Memory B cell (primary cell): ENCODE measurements at regions not wholly inside any gene's neighbourhood (a gene's known extent, or its start where the extent isn't known, plus 50 kb on each side); places are given as distances from the start of the nearest gene placed in this dataset.

Experiments
- ATAC-seq: fragments of 150-1000 bp; cut with Tn5 transposase; 2 replicates; pipeline ENCODE4 v1.10.0; 2021; ENCODE audit warnings: low read depth, mild to moderate bottlenecking, moderate library complexity
- DNase-seq, 2 donors: peaks; one replicate each; pipeline ENCODE4 v3.0.0; 2022; ENCODE audit warnings: low spot score in 2 of 2
- H3K27ac Mint-ChIP-seq: one replicate; pipeline ENCODE4 v1.8.0; 2022; ENCODE audit warnings: mild to moderate bottlenecking, moderate library complexity, mixed read lengths
- H3K27me3 Mint-ChIP-seq: one replicate; pipeline ENCODE4 v1.8.0; 2022; ENCODE audit warnings: mixed read lengths
- H3K36me3 Mint-ChIP-seq: one replicate; pipeline ENCODE4 v1.8.0; 2022; ENCODE audit warnings: mild to moderate bottlenecking, mixed read lengths
- H3K4me1 Mint-ChIP-seq: one replicate; pipeline ENCODE4 v1.8.0; 2022; ENCODE audit warnings: mixed read lengths
- H3K4me3 Mint-ChIP-seq: one replicate; pipeline ENCODE4 v1.8.0; 2022; ENCODE audit warnings: mild to moderate bottlenecking, moderate library complexity, mixed read lengths
- H3K9me3 Mint-ChIP-seq: one replicate; pipeline ENCODE4 v1.8.0; 2022; ENCODE audit warnings: mixed read lengths

GRCh38 chr6:140046016-140046632 is 671.7 kb upstream of the CITED2 start:
- DNase-seq (no peak), ATAC-seq (no peak)
- H3K27me3 Mint-ChIP-seq, result no peaks in the 10 kb centered on the region
- H3K27ac Mint-ChIP-seq, result no peak overlapping the region
- H3K4me1 Mint-ChIP-seq, result no peaks in the 10 kb centered on the region
- H3K36me3 Mint-ChIP-seq, result no peaks in the 10 kb centered on the region
- H3K4me3 Mint-ChIP-seq, result no peak overlapping the region
- H3K9me3 Mint-ChIP-seq, result no peaks in the 10 kb centered on the region

GRCh38 chr6:140045116-140045515 is 670.7 kb upstream of the CITED2 start:
- H3K9me3 Mint-ChIP-seq, result no peaks in the 10 kb centered on the region

DNA sequence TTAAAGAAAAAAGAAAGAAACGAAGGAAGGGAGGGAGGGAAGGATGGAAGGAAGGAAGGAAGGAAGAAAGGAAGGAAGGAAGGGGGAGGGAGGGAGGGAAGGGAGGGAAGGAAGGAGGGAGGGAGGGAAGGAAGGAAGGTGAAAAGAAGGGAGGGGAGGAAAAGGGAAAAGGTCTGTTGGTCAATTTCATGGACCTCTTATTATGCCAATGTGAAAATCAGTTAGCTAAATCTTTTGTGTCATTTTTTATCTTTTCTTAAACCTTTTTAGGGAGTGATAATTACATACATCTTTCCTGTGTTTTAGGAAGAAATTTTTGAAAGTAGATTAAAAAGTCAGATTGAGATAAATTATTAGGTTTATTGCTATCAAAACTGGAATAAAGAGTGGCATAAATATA is 670.2 kb upstream of the CITED2 start:
- DNase-seq (no peak), ATAC-seq (no peak)
- Mint-ChIP-seq H3K4me3 (no peak overlapping the region), H3K9me3 (no peaks in the 10 kb centered on the region), H3K4me1 (no peaks in the 10 kb centered on the region), H3K27ac (no peak overlapping the region), H3K27me3 (no peaks in the 10 kb centered on the region), H3K36me3 (no peaks in the 10 kb centered on the region)

More at GRCh38 chr6:140045116-140045515, 670.7 kb upstream of the CITED2 start:
- H3K27me3 Mint-ChIP-seq, result no peaks in the 10 kb centered on the region
- H3K4me1 Mint-ChIP-seq, result no peaks in the 10 kb centered on the region
- H3K27ac Mint-ChIP-seq, result no peak overlapping the region
- no peak overlapping the region for H3K4me3 Mint-ChIP-seq
- ATAC-seq (no peak), DNase-seq (no peak)
- no peaks in the 10 kb centered on the region for H3K36me3 Mint-ChIP-seq

GRCh38 chr6:140043762-140044378 is 669.4 kb upstream of the CITED2 start:
- Mint-ChIP-seq H3K36me3 (no peaks in the 10 kb centered on the region), H3K4me3 (no peak overlapping the region), H3K27ac (no peak overlapping the region), H3K4me1 (no peaks in the 10 kb centered on the region), H3K9me3 (no peaks in the 10 kb centered on the region), H3K27me3 (no peaks in the 10 kb centered on the region)
- DNase-seq, result no peak
- no peak for ATAC-seq

GRCh38 chr6:140043357-140043756 is 668.9 kb upstream of the CITED2 start:
- ATAC-seq, result no peak
- no peaks in the 10 kb centered on the region for H3K27me3 Mint-ChIP-seq
- H3K36me3 Mint-ChIP-seq, result no peaks in the 10 kb centered on the region
- no peak for DNase-seq
- no peak overlapping the region for H3K27ac Mint-ChIP-seq
- no peaks in the 10 kb centered on the region for H3K4me1 Mint-ChIP-seq
- H3K9me3 Mint-ChIP-seq, result no peaks in the 10 kb centered on the region
- no peak overlapping the region for H3K4me3 Mint-ChIP-seq

- Mint-ChIP-seq H3K36me3 (no peaks in the 10 kb centered on the region), H3K4me1 (no peaks in the 10 kb centered on the region), H3K27me3 (peaks cover 2% of the 10 kb centered on the region), H3K9me3 (no peaks in the 10 kb centered on the region), H3K27ac (no peak overlapping the region), H3K4me3 (no peak overlapping the region)
- ATAC-seq, result no peak
- DNase-seq, result no peak
Observed at GRCh38 chr6:140041571-140042332, 667.3 kb upstream of the CITED2 start.

GRCh38 chr6:140041056-140041455 is 666.6 kb upstream of the CITED2 start:
- H3K36me3 Mint-ChIP-seq, result no peaks in the 10 kb centered on the region
- H3K9me3 Mint-ChIP-seq, result no peaks in the 10 kb centered on the region
- peaks cover 2% of the 10 kb centered on the region for H3K27me3 Mint-ChIP-seq
- no peaks in the 10 kb centered on the region for H3K4me1 Mint-ChIP-seq
- no peak overlapping the region for H3K4me3 Mint-ChIP-seq
- no peak for ATAC-seq
- DNase-seq, result no peak
- no peak overlapping the region for H3K27ac Mint-ChIP-seq

- Mint-ChIP-seq H3K4me1 (no peaks in the 10 kb centered on the region), H3K9me3 (no peaks in the 10 kb centered on the region), H3K36me3 (no peaks in the 10 kb centered on the region), H3K4me3 (no peak overlapping the region), H3K27me3 (peaks cover 4% of the 10 kb centered on the region), H3K27ac (no peak overlapping the region)
- DNase-seq (no peak), ATAC-seq (no peak)
Observed at GRCh38 chr6:140040396-140040795, 665.9 kb upstream of the CITED2 start.

- H3K36me3 Mint-ChIP-seq, result no peaks in the 10 kb centered on the region
- H3K4me1 Mint-ChIP-seq, result no peaks in the 10 kb centered on the region
- H3K27ac Mint-ChIP-seq, result no peak overlapping the region
- no peak for ATAC-seq
- peaks cover 4% of the 10 kb centered on the region for H3K27me3 Mint-ChIP-seq
- H3K4me3 Mint-ChIP-seq, result no peak overlapping the region
- DNase-seq, result no peak
- H3K9me3 Mint-ChIP-seq, result no peaks in the 10 kb centered on the region
Observed at GRCh38 chr6:140039364-140039763, 664.9 kb upstream of the CITED2 start.

DNA sequence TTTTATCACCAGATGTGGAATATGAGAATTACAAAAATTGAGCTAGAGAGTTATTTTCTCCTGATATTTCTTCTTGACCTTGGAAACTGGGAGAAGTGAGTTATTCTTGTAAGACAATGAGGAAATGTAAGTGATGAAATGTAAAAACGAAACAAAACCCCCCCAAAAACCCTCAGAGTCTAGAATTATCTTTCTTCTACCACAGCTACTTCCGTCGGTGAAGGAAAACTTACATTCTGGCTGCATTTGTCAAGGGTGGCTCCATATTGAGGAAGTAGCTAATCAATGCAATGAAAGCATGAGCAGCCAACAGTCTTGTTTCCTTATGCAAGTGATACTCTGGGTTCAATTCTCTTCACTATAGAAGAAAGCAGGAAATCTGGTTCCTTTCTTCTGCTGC is 661.7 kb upstream of the CITED2 start:
- DNase-seq (no peak), ATAC-seq (no peak)
- H3K4me1 Mint-ChIP-seq, result no peaks in the 10 kb centered on the region
- H3K9me3 Mint-ChIP-seq, result no peaks in the 10 kb centered on the region
- no peak overlapping the region for H3K27ac Mint-ChIP-seq
- no peaks in the 10 kb centered on the region for H3K36me3 Mint-ChIP-seq
- no peak overlapping the region for H3K4me3 Mint-ChIP-seq
- H3K27me3 Mint-ChIP-seq, result peaks cover 7% of the 10 kb centered on the region

DNA sequence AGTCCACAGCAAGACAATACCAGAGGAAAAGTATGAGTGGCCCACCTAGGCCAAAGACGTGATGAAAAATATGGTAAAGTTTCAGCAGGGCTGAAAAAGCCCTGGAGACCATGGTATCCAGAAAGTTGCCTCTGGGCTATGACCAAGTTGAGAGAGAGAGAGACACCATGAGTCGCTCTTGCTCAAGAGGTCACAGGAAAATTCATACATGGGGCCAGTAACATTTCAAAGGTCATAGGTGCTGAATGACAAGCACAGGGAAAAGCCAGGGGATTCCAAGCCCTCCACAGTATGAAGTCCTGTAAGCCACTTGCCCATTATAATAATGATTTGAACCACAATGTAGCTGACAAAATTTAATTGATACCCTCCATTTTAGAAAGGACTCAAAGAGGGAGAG is 657.7 kb upstream of the CITED2 start:
- no peak for ATAC-seq
- DNase-seq, result no peak
- Mint-ChIP-seq H3K27ac (no peak overlapping the region), H3K4me3 (no peak overlapping the region), H3K36me3 (peaks cover 2% of the 10 kb centered on the region), H3K4me1 (no peaks in the 10 kb centered on the region), H3K9me3 (peaks cover 4% of the 10 kb centered on the region), H3K27me3 (peaks cover 15% of the 10 kb centered on the region)

DNA sequence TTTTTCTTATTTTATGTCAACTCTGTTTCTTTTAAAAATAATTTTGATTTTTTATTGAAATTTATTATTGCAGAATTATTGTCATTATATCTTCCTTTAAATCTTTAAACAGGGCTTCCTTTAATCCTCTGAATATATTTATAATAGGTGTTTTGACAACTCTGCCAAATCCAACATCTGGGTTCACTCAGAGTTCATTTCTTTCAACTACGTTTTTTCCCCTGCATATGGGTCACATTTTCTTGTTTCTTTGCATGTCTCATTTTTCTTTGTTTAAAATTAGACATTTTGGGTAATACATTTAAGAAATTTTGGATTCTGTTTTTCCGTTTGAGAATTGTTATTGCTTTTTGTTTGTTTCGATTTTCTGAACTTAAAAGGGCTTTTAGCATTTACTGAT is 655.1 kb upstream of the CITED2 start:
- H3K4me1 Mint-ChIP-seq, result no peaks in the 10 kb centered on the region
- no peak overlapping the region for H3K4me3 Mint-ChIP-seq
- DNase-seq (no peak), ATAC-seq (no peak)
- peaks cover 5% of the 10 kb centered on the region for H3K9me3 Mint-ChIP-seq
- peaks cover 15% of the 10 kb centered on the region for H3K27me3 Mint-ChIP-seq
- H3K36me3 Mint-ChIP-seq, result peaks cover 2% of the 10 kb centered on the region
- H3K27ac Mint-ChIP-seq, result no peak overlapping the region

GRCh38 chr6:140027219-140027618 is 652.8 kb upstream of the CITED2 start:
- ATAC-seq (no peak), DNase-seq (no peak)
- Mint-ChIP-seq H3K9me3 (peaks cover 6% of the 10 kb centered on the region), H3K27ac (no peak overlapping the region), H3K4me3 (no peak overlapping the region), H3K4me1 (no peaks in the 10 kb centered on the region), H3K36me3 (peaks cover 2% of the 10 kb centered on the region), H3K27me3 (peaks cover 15% of the 10 kb centered on the region)

GRCh38 chr6:140026546-140026945 is 652.1 kb upstream of the CITED2 start:
- Mint-ChIP-seq H3K4me1 (no peaks in the 10 kb centered on the region), H3K27me3 (peaks cover 14% of the 10 kb centered on the region), H3K27ac (no peak overlapping the region), H3K36me3 (peaks cover 2% of the 10 kb centered on the region), H3K4me3 (no peak overlapping the region), H3K9me3 (peaks cover 6% of the 10 kb centered on the region)
- no peak for DNase-seq
- ATAC-seq, result no peak
